ENCODE measurements at regions not wholly inside any gene's neighbourhood (a gene's known extent, or its start where the extent isn't known, plus 50 kb on each side); places are given as distances from the start of the nearest gene placed in this dataset.

DNA sequence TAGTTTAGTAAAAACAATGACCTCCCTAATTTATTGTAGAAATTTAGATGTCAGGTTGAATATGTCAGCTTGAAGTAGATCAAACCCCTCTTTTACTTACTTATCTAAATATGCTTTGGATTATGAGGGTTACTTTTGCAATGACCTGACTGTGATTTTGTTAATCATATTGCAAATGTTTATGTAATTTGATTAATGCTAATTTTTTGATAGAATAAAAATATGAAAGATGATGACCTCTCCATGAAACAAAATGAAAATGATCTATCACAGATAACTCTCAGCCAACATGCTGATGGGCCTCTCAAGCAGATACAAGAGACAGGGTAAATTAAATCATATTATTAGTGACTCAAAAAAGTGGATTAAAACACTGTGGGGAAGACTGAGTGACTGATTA is 131.0 kb downstream of the CEP57L1 start:
- no peak for DNase-seq

DNA sequence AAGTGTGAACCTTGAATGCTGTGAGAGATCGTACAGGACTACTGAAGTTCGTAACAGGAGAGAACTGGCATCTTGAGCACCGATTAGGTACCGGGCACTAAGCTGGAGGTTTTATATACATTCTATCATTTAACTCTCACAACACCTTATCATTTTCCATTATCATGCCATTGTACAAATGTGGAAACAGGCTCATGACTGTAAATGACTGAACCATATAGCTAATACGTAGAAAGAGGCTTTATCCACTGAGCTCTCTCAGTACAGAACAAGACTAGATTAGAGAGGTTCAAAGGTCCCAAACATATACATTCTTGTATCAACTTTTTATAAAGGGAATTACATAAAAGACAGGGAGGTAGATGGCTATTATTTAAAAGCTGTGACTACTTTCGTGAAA is 130.6 kb downstream of the CEP57L1 start:
- no peak for DNase-seq

DNA sequence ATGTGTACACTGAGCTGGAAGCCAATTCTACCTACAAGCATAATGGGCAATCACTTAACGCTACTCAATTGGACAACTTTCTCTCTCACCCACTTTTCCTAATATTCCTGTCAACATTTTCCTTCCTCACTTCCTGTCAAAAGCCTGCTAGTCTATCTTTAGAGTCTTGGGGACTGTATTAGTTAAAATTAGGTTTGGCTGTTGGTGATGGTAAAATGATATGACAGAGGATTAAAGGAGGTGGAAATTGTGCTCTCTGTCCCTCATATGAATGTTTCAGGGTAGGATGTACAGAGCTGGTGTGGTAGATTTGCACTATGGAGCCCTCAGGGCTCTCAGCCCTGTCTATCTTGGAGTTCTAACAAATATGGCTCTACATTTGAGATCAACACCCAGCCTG is 129.7 kb downstream of the CEP57L1 start:
- no peak for DNase-seq

- DNase-seq, result no peak
These were observed 129.0 kb downstream of the CEP57L1 start for GRCh38 chr6:109224107-109224875.

DNA sequence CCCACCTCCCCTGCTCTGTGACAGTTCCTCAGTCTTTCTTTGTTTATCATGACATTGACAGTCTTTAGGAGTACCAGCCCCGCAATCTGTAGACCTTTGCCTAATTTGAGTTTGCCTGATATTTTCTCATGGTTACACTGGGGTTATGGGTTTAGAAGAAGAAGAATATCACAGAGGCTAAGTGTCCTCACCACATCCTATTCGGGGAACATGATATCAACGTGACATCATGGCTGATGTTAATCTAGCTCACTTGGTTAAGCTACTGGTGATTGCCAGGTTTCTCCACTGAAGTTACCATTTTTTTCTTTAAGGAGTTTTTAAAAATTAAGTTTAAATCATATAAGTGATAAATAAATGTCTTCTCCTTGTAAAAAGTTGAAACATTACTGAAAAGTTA is 127.5 kb downstream of the CEP57L1 start:
- DNase-seq, result no peak

DNA sequence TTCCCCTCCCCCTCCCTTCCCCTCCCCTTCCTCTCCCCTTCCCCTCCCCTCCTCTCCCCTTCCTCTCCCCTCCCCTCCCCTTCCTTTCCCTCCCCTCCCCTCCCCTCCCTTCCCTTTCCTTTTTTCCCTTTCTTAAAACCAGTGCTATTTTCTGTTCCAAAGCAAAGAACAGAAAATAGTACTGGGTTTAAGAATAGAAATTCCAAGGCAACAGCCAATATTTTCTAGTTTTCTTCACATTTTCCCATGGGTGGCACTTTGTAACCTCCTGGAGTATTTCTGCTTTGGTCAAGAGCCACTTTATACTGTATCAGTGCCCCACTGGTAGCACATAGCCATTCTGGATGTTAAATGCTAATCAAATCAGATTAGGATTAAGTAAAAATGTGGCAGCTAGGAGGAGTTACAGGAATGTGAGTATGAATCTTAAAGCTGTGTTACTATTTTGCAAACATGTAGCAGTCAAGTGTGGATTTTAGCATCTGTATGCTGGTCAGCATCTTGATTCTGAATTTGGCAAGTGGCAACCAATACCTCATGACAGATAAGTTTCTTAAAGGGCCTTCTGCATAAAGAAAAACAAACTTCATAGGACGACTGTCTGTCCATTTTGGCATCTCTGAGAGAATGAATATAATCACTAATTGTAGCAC is 126.4 kb downstream of the CEP57L1 start:
- no peak for DNase-seq

Measured in suppressor macrophage treated with lipopolysaccharide for 1 hour (primary cell).